ENCODE measurements at regions not wholly inside any gene's neighbourhood (a gene's known extent, or its start where the extent isn't known, plus 50 kb on each side); places are given as distances from the start of the nearest gene placed in this dataset.

GRCh38 chr1:188382851-188383250 lies 1554.1 kb downstream of the PLA2G4A start:
- Histone ChIP-seq H3K4me1 (no peaks in the 10 kb centered on the region), H3K27me3 (no peaks in the 10 kb centered on the region), H3K9me3 (replicated peaks) (no peaks in the 10 kb centered on the region), H3K27ac (no peak overlapping the region), H3K4me3 (no peak overlapping the region), H3K36me3 (no peaks in the 10 kb centered on the region)
- no peak for DNase-seq

- H3K27ac ChIP-seq, result no peak overlapping the region
- no peak for DNase-seq
These were observed 1557.4 kb downstream of the PLA2G4A start for GRCh38 chr1:188386161-188386560.

GRCh38 chr1:188386666-188387065 lies 1557.9 kb downstream of the PLA2G4A start:
- H3K4me3 ChIP-seq, result no peak overlapping the region
- H3K9me3 ChIP-seq (replicated peaks), result no peaks in the 10 kb centered on the region
- H3K4me1 ChIP-seq, result no peaks in the 10 kb centered on the region
- H3K27me3 ChIP-seq, result no peaks in the 10 kb centered on the region
- no peak overlapping the region for H3K27ac ChIP-seq
- H3K36me3 ChIP-seq, result no peaks in the 10 kb centered on the region
- no peak for DNase-seq

More at GRCh38 chr1:188386161-188386560, 1557.4 kb downstream of the PLA2G4A start:
- Histone ChIP-seq H3K4me1 (no peaks in the 10 kb centered on the region), H3K4me3 (no peak overlapping the region), H3K9me3 (replicated peaks) (no peaks in the 10 kb centered on the region), H3K27me3 (no peaks in the 10 kb centered on the region), H3K36me3 (no peaks in the 10 kb centered on the region)

- Histone ChIP-seq H3K4me1 (no peaks in the 10 kb centered on the region), H3K36me3 (no peaks in the 10 kb centered on the region), H3K27me3 (no peaks in the 10 kb centered on the region), H3K9me3 (replicated peaks) (no peaks in the 10 kb centered on the region), H3K27ac (no peak overlapping the region), H3K4me3 (no peak overlapping the region)
- no peak for DNase-seq
These were observed 1565.9 kb downstream of the PLA2G4A start for GRCh38 chr1:188394677-188395076.

- Histone ChIP-seq H3K36me3 (no peaks in the 10 kb centered on the region), H3K27me3 (no peaks in the 10 kb centered on the region), H3K4me3 (no peak overlapping the region), H3K27ac (no peak overlapping the region), H3K9me3 (replicated peaks) (no peaks in the 10 kb centered on the region), H3K4me1 (no peaks in the 10 kb centered on the region)
- no peak for DNase-seq
These were observed 1568.8 kb downstream of the PLA2G4A start for GRCh38 chr1:188397521-188397920.

- H3K9me3 ChIP-seq (replicated peaks), result no peaks in the 10 kb centered on the region
- no peak for DNase-seq
- H3K27me3 ChIP-seq, result no peaks in the 10 kb centered on the region
- no peak overlapping the region for H3K27ac ChIP-seq
- no peaks in the 10 kb centered on the region for H3K4me1 ChIP-seq
- no peak overlapping the region for H3K4me3 ChIP-seq
- no peaks in the 10 kb centered on the region for H3K36me3 ChIP-seq
These were observed 1574.2 kb downstream of the PLA2G4A start for GRCh38 chr1:188402986-188403385.

- no peaks in the 10 kb centered on the region for H3K9me3 ChIP-seq (replicated peaks)
- DNase-seq, result no peak
- H3K4me1 ChIP-seq, result no peaks in the 10 kb centered on the region
- H3K27ac ChIP-seq, result no peak overlapping the region
- H3K27me3 ChIP-seq, result no peaks in the 10 kb centered on the region
- no peaks in the 10 kb centered on the region; the same call in 1 of the 2 replicates for H3K36me3 ChIP-seq
- no peak overlapping the region for H3K4me3 ChIP-seq
These were observed 1577.9 kb downstream of the PLA2G4A start for GRCh38 chr1:188406636-188407035.

GRCh38 chr1:188420177-188420576 lies 1591.4 kb downstream of the PLA2G4A start:
- Histone ChIP-seq H3K4me1 (no peaks in the 10 kb centered on the region), H3K9me3 (replicated peaks) (no peaks in the 10 kb centered on the region), H3K4me3 (no peak overlapping the region), H3K27ac (no peak overlapping the region), H3K27me3 (no peaks in the 10 kb centered on the region), H3K36me3 (no peaks in the 10 kb centered on the region)
- DNase-seq, result no peak

GRCh38 chr1:188423073-188423472 lies 1594.3 kb downstream of the PLA2G4A start:
- no peak overlapping the region for H3K27ac ChIP-seq

GRCh38 chr1:188424176-188424575 lies 1595.4 kb downstream of the PLA2G4A start:
- DNase-seq, result no peak
- no peaks in the 10 kb centered on the region for H3K27me3 ChIP-seq
- no peaks in the 10 kb centered on the region for H3K4me1 ChIP-seq
- H3K9me3 ChIP-seq (replicated peaks), result no peaks in the 10 kb centered on the region
- H3K36me3 ChIP-seq, result no peaks in the 10 kb centered on the region
- H3K4me3 ChIP-seq, result no peak overlapping the region
- no peak overlapping the region for H3K27ac ChIP-seq

More at GRCh38 chr1:188423073-188423472, 1594.3 kb downstream of the PLA2G4A start:
- DNase-seq, result no peak
- no peaks in the 10 kb centered on the region for H3K36me3 ChIP-seq
- H3K4me3 ChIP-seq, result no peak overlapping the region
- no peaks in the 10 kb centered on the region for H3K4me1 ChIP-seq
- H3K9me3 ChIP-seq (replicated peaks), result no peaks in the 10 kb centered on the region
- H3K27me3 ChIP-seq, result no peaks in the 10 kb centered on the region

- H3K27ac ChIP-seq, result no peak overlapping the region
These were observed 1596.9 kb downstream of the PLA2G4A start for GRCh38 chr1:188425687-188426086.

GRCh38 chr1:188426561-188426960 lies 1597.8 kb downstream of the PLA2G4A start:
- no peak overlapping the region for H3K27ac ChIP-seq
- no peaks in the 10 kb centered on the region for H3K27me3 ChIP-seq
- H3K4me1 ChIP-seq, result no peaks in the 10 kb centered on the region
- H3K9me3 ChIP-seq (replicated peaks), result no peaks in the 10 kb centered on the region
- no peak for DNase-seq
- H3K36me3 ChIP-seq, result no peaks in the 10 kb centered on the region
- no peak overlapping the region for H3K4me3 ChIP-seq

More at GRCh38 chr1:188425687-188426086, 1596.9 kb downstream of the PLA2G4A start:
- no peaks in the 10 kb centered on the region for H3K27me3 ChIP-seq
- H3K9me3 ChIP-seq (replicated peaks), result no peaks in the 10 kb centered on the region
- H3K4me3 ChIP-seq, result no peak overlapping the region
- no peaks in the 10 kb centered on the region for H3K4me1 ChIP-seq
- DNase-seq, result no peak
- no peaks in the 10 kb centered on the region for H3K36me3 ChIP-seq

- Histone ChIP-seq H3K4me3 (no peak overlapping the region), H3K4me1 (no peaks in the 10 kb centered on the region), H3K27ac (no peak overlapping the region), H3K27me3 (no peaks in the 10 kb centered on the region), H3K9me3 (replicated peaks) (no peaks in the 10 kb centered on the region), H3K36me3 (no peaks in the 10 kb centered on the region)
- no peak for DNase-seq
These were observed 1598.9 kb downstream of the PLA2G4A start for GRCh38 chr1:188427642-188428041.

GRCh38 chr1:188429386-188429785 lies 1600.6 kb downstream of the PLA2G4A start:
- no peak overlapping the region for H3K27ac ChIP-seq
- no peak overlapping the region for H3K4me3 ChIP-seq
- no peak for DNase-seq
- H3K4me1 ChIP-seq, result no peaks in the 10 kb centered on the region
- H3K36me3 ChIP-seq, result no peaks in the 10 kb centered on the region
- H3K27me3 ChIP-seq, result no peaks in the 10 kb centered on the region
- H3K9me3 ChIP-seq (replicated peaks), result no peaks in the 10 kb centered on the region

- H3K27ac ChIP-seq, result no peak overlapping the region
- H3K4me3 ChIP-seq, result no peak overlapping the region
- H3K9me3 ChIP-seq (replicated peaks), result no peaks in the 10 kb centered on the region
- no peak for DNase-seq
- no peaks in the 10 kb centered on the region for H3K36me3 ChIP-seq
- H3K27me3 ChIP-seq, result no peaks in the 10 kb centered on the region
- no peaks in the 10 kb centered on the region for H3K4me1 ChIP-seq
These were observed 1603.7 kb downstream of the PLA2G4A start for GRCh38 chr1:188432427-188432826.

GRCh38 chr1:188433425-188433824 lies 1604.7 kb downstream of the PLA2G4A start:
- Histone ChIP-seq H3K27me3 (no peaks in the 10 kb centered on the region), H3K9me3 (replicated peaks) (no peaks in the 10 kb centered on the region), H3K4me1 (no peaks in the 10 kb centered on the region), H3K27ac (no peak overlapping the region), H3K4me3 (no peak overlapping the region), H3K36me3 (no peaks in the 10 kb centered on the region)
- DNase-seq, result no peak
